Memory B cell (primary cell): ENCODE measurements at regions not wholly inside any gene's neighbourhood (a gene's known extent, or its start where the extent isn't known, plus 50 kb on each side); places are given as distances from the start of the nearest gene placed in this dataset.

Experiments used
- ATAC-seq: fragments of 150-1000 bp; cut with Tn5 transposase; 2 replicates; pipeline ENCODE4 v1.10.0; 2021; ENCODE audit warnings: low read depth, mild to moderate bottlenecking, moderate library complexity
- DNase-seq, 2 donors: peaks; one replicate each; pipeline ENCODE4 v3.0.0; 2022; ENCODE audit warnings: low spot score in 2 of 2
- H3K27ac Mint-ChIP-seq: one replicate; pipeline ENCODE4 v1.8.0; 2022; ENCODE audit warnings: mild to moderate bottlenecking, moderate library complexity, mixed read lengths
- H3K27me3 Mint-ChIP-seq: one replicate; pipeline ENCODE4 v1.8.0; 2022; ENCODE audit warnings: mixed read lengths
- H3K36me3 Mint-ChIP-seq: one replicate; pipeline ENCODE4 v1.8.0; 2022; ENCODE audit warnings: mild to moderate bottlenecking, mixed read lengths
- H3K4me1 Mint-ChIP-seq: one replicate; pipeline ENCODE4 v1.8.0; 2022; ENCODE audit warnings: mixed read lengths
- H3K4me3 Mint-ChIP-seq: one replicate; pipeline ENCODE4 v1.8.0; 2022; ENCODE audit warnings: mild to moderate bottlenecking, moderate library complexity, mixed read lengths
- H3K9me3 Mint-ChIP-seq: one replicate; pipeline ENCODE4 v1.8.0; 2022; ENCODE audit warnings: mixed read lengths

GRCh38 chrX:38899650-38900049, 98.4 kb downstream of the MID1IP1 start:
- no peaks in the 10 kb centered on the region for H3K27me3 Mint-ChIP-seq
- no peaks in the 10 kb centered on the region for H3K4me1 Mint-ChIP-seq
- ATAC-seq: no peak
- no peak for DNase-seq
- no peaks in the 10 kb centered on the region for H3K36me3 Mint-ChIP-seq
- no peak overlapping the region for H3K4me3 Mint-ChIP-seq
- H3K27ac Mint-ChIP-seq: no peak overlapping the region
- no peaks in the 10 kb centered on the region for H3K9me3 Mint-ChIP-seq

- Mint-ChIP-seq H3K9me3 (no peaks in the 10 kb centered on the region), H3K27me3 (peaks cover under 1% of the 10 kb centered on the region), H3K27ac (no peak overlapping the region), H3K4me1 (no peaks in the 10 kb centered on the region), H3K36me3 (no peaks in the 10 kb centered on the region), H3K4me3 (no peak overlapping the region)
- ATAC-seq: no peak
- DNase-seq: no peak
Measured at GRCh38 chrX:38900719-38901118, 99.5 kb downstream of the MID1IP1 start.

GRCh38 chrX:38902972-38903492, 101.8 kb downstream of the MID1IP1 start:
- ATAC-seq: no peak
- H3K27ac Mint-ChIP-seq: no peak overlapping the region
- H3K36me3 Mint-ChIP-seq: no peaks in the 10 kb centered on the region

GRCh38 chrX:38916801-38917200, 115.5 kb downstream of the MID1IP1 start:
- peaks cover 4% of the 10 kb centered on the region for H3K9me3 Mint-ChIP-seq
- DNase-seq (no peak), ATAC-seq (no peak)
- no peaks in the 10 kb centered on the region for H3K36me3 Mint-ChIP-seq
- no peak overlapping the region for H3K4me3 Mint-ChIP-seq
- H3K4me1 Mint-ChIP-seq: no peaks in the 10 kb centered on the region
- no peak overlapping the region for H3K27ac Mint-ChIP-seq
- no peaks in the 10 kb centered on the region for H3K27me3 Mint-ChIP-seq

More at GRCh38 chrX:38902972-38903492, 101.8 kb downstream of the MID1IP1 start:
- H3K4me3 Mint-ChIP-seq: no peak overlapping the region
- H3K27me3 Mint-ChIP-seq: peaks cover 4% of the 10 kb centered on the region
- H3K9me3 Mint-ChIP-seq: no peaks in the 10 kb centered on the region
- no peaks in the 10 kb centered on the region for H3K4me1 Mint-ChIP-seq
- DNase-seq: no peak

GRCh38 chrX:38917954-38918353, 116.7 kb downstream of the MID1IP1 start:
- Mint-ChIP-seq H3K9me3 (peaks cover 4% of the 10 kb centered on the region), H3K36me3 (no peaks in the 10 kb centered on the region), H3K27ac (no peak overlapping the region), H3K27me3 (no peaks in the 10 kb centered on the region), H3K4me3 (no peak overlapping the region), H3K4me1 (no peaks in the 10 kb centered on the region)
- ATAC-seq (no peak), DNase-seq (no peak)

- Mint-ChIP-seq H3K4me1 (no peaks in the 10 kb centered on the region), H3K9me3 (peaks cover under 1% of the 10 kb centered on the region), H3K4me3 (no peak overlapping the region), H3K27ac (no peak overlapping the region), H3K36me3 (no peaks in the 10 kb centered on the region), H3K27me3 (no peaks in the 10 kb centered on the region)
- ATAC-seq (no peak), DNase-seq (no peak)
Measured at GRCh38 chrX:38919202-38919601, 117.9 kb downstream of the MID1IP1 start.

- Mint-ChIP-seq H3K27me3 (no peaks in the 10 kb centered on the region), H3K4me1 (no peaks in the 10 kb centered on the region), H3K9me3 (no peaks in the 10 kb centered on the region), H3K36me3 (no peaks in the 10 kb centered on the region), H3K27ac (no peak overlapping the region), H3K4me3 (no peak overlapping the region)
- no peak for DNase-seq
- no peak for ATAC-seq
Measured at GRCh38 chrX:38919853-38920528, 118.7 kb downstream of the MID1IP1 start.

GRCh38 chrX:38923451-38923969, 122.3 kb downstream of the MID1IP1 start:
- Mint-ChIP-seq H3K36me3 (no peaks in the 10 kb centered on the region), H3K27me3 (no peaks in the 10 kb centered on the region), H3K4me1 (peaks cover 3% of the 10 kb centered on the region), H3K27ac (no peak overlapping the region), H3K4me3 (no peak overlapping the region), H3K9me3 (no peaks in the 10 kb centered on the region)
- ATAC-seq (no peak), DNase-seq (no peak)

- no peak for DNase-seq
- no peak for ATAC-seq
- peaks cover 3% of the 10 kb centered on the region for H3K4me1 Mint-ChIP-seq
- no peak overlapping the region for H3K4me3 Mint-ChIP-seq
- H3K27me3 Mint-ChIP-seq: no peaks in the 10 kb centered on the region
- no peak overlapping the region for H3K27ac Mint-ChIP-seq
- no peaks in the 10 kb centered on the region for H3K36me3 Mint-ChIP-seq
- H3K9me3 Mint-ChIP-seq: no peaks in the 10 kb centered on the region
Measured at GRCh38 chrX:38927592-38927991, 126.3 kb downstream of the MID1IP1 start.

GRCh38 chrX:38929966-38930421, 128.7 kb downstream of the MID1IP1 start:
- Mint-ChIP-seq H3K9me3 (no peaks in the 10 kb centered on the region), H3K4me1 (peaks cover 3% of the 10 kb centered on the region), H3K27me3 (no peaks in the 10 kb centered on the region), H3K27ac (no peak overlapping the region), H3K4me3 (no peak overlapping the region), H3K36me3 (no peaks in the 10 kb centered on the region)
- ATAC-seq (no peak), DNase-seq (no peak)

- Mint-ChIP-seq H3K36me3 (no peaks in the 10 kb centered on the region), H3K4me3 (no peak overlapping the region), H3K27me3 (no peaks in the 10 kb centered on the region), H3K4me1 (peaks cover under 1% of the 10 kb centered on the region), H3K9me3 (no peaks in the 10 kb centered on the region), H3K27ac (no peak overlapping the region)
- no peak for ATAC-seq
- DNase-seq: no peak
Measured at GRCh38 chrX:38930474-38930873, 129.2 kb downstream of the MID1IP1 start.

GRCh38 chrX:38935561-38935960, 134.3 kb downstream of the MID1IP1 start:
- Mint-ChIP-seq H3K27me3 (no peaks in the 10 kb centered on the region), H3K27ac (no peak overlapping the region), H3K36me3 (no peaks in the 10 kb centered on the region), H3K4me3 (no peak overlapping the region), H3K9me3 (no peaks in the 10 kb centered on the region), H3K4me1 (no peaks in the 10 kb centered on the region)
- DNase-seq (no peak), ATAC-seq (no peak)

- Mint-ChIP-seq H3K4me3 (no peak overlapping the region), H3K4me1 (no peaks in the 10 kb centered on the region), H3K27me3 (no peaks in the 10 kb centered on the region), H3K9me3 (no peaks in the 10 kb centered on the region), H3K36me3 (no peaks in the 10 kb centered on the region), H3K27ac (no peak overlapping the region)
- DNase-seq (no peak), ATAC-seq (no peak)
Measured at GRCh38 chrX:38937400-38937799, 136.1 kb downstream of the MID1IP1 start.

- Mint-ChIP-seq H3K4me3 (no peak overlapping the region), H3K27ac (no peak overlapping the region), H3K9me3 (no peaks in the 10 kb centered on the region), H3K36me3 (peaks cover 2% of the 10 kb centered on the region), H3K27me3 (no peaks in the 10 kb centered on the region), H3K4me1 (no peaks in the 10 kb centered on the region)
- ATAC-seq: no peak
- DNase-seq: no peak
Measured at GRCh38 chrX:38937926-38938325, 136.7 kb downstream of the MID1IP1 start.

- Mint-ChIP-seq H3K27ac (no peak overlapping the region), H3K4me1 (no peaks in the 10 kb centered on the region), H3K36me3 (peaks cover 2% of the 10 kb centered on the region), H3K27me3 (no peaks in the 10 kb centered on the region), H3K9me3 (peaks cover 2% of the 10 kb centered on the region), H3K4me3 (no peak overlapping the region)
- no peak for ATAC-seq
- DNase-seq: no peak
Measured at GRCh38 chrX:38939067-38939466, 137.8 kb downstream of the MID1IP1 start.
